ENCODE measurements at regions not wholly inside any gene's neighbourhood (a gene's known extent, or its start where the extent isn't known, plus 50 kb on each side); places are given as distances from the start of the nearest gene placed in this dataset.

DNA sequence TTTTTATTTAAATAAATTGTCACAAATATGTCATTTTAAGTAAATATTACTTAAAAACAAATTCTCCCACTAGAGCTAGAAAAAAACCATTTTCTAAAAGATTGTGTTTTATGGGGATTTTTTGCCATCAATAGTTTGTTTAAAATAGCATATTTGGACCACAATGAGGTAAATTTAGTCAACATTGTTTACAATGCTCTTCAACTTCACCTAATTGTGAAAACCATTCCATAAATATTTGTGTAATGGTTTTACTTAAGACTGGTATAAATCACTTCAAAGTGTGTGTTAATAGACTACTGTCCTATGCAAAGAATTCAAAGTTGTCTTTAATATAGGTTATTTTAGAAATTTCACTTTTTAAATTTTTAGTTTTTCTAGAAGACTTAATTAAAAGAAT lies 1004.2 kb downstream of the PCDH18 start:
- no peaks in the 10 kb centered on the region for H3K79me2 ChIP-seq (ENCODE audit: insufficient read depth, low read length)
- Mint-ChIP-seq H3K4me1 (no peaks in the 10 kb centered on the region), H3K36me3 (no peaks in the 10 kb centered on the region), H3K4me3 (no peak overlapping the region), H3K27me3 (ENCODE audit: low read depth in 3 of 3) (no peaks in the 10 kb centered on the region), H3K27ac (no peak overlapping the region), H3K9me3 (peaks cover 0 to 2% (median 0%) of the 10 kb centered on the region in 7 donors)
- no peak overlapping the region for H3K27ac ChIP-seq (ENCODE audit: low read depth in 1 of 2, low read length in 2 of 2)
- TF ChIP-seq, protein P1, sequence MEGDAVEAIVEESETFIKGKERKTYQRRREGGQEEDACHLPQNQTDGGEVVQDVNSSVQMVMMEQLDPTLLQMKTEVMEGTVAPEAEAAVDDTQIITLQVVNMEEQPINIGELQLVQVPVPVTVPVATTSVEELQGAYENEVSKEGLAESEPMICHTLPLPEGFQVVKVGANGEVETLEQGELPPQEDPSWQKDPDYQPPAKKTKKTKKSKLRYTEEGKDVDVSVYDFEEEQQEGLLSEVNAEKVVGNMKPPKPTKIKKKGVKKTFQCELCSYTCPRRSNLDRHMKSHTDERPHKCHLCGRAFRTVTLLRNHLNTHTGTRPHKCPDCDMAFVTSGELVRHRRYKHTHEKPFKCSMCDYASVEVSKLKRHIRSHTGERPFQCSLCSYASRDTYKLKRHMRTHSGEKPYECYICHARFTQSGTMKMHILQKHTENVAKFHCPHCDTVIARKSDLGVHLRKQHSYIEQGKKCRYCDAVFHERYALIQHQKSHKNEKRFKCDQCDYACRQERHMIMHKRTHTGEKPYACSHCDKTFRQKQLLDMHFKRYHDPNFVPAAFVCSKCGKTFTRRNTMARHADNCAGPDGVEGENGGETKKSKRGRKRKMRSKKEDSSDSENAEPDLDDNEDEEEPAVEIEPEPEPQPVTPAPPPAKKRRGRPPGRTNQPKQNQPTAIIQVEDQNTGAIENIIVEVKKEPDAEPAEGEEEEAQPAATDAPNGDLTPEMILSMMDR (IDR thresholded peaks at IDR 0.05) = no peak
- no peaks in the 10 kb centered on the region for H3K4me1 ChIP-seq (ENCODE audit: control insufficient read depth in 1 of 2, insufficient read depth in 2 of 2, low read length in 2 of 2)
- H3K4me3 ChIP-seq (replicated peaks in 1 of 3; ENCODE audit: low read depth in 2 of 3, low read length in 3 of 3) = no peak overlapping the region
- no peak for DNase-seq
- H3K9me3 ChIP-seq (replicated peaks in 1 of 2; ENCODE audit: control insufficient read depth in 1 of 2, insufficient read depth in 1 of 2, low read length in 2 of 2) = no peaks in the 10 kb centered on the region
- no peaks in the 10 kb centered on the region for H3K36me3 ChIP-seq (replicated peaks in 1 of 2; ENCODE audit: control insufficient read depth in 1 of 2, insufficient read depth in 2 of 2, low read length in 2 of 2)
- H3K27me3 ChIP-seq (ENCODE audit: control insufficient read depth in 2 of 2, insufficient read depth in 2 of 2, low read length in 2 of 2) = no peaks in the 10 kb centered on the region
- no peak overlapping the region for H3K4me2 ChIP-seq (replicated peaks; ENCODE audit: extremely low read depth, low read length, poor library complexity, severe bottlenecking)
- no peak overlapping the region for H3K9ac ChIP-seq (ENCODE audit: insufficient read depth, low read length, poor library complexity, severe bottlenecking)
- no peak overlapping the region for H2AFZ ChIP-seq (ENCODE audit: insufficient read depth, low read depth, low read length, poor library complexity, severe bottlenecking)
- intact Hi-C loops (cut with micrococcal nuclease) = no loop called here
- no peaks in the 10 kb centered on the region for H4K20me1 ChIP-seq (ENCODE audit: insufficient read depth, low read length)

DNA sequence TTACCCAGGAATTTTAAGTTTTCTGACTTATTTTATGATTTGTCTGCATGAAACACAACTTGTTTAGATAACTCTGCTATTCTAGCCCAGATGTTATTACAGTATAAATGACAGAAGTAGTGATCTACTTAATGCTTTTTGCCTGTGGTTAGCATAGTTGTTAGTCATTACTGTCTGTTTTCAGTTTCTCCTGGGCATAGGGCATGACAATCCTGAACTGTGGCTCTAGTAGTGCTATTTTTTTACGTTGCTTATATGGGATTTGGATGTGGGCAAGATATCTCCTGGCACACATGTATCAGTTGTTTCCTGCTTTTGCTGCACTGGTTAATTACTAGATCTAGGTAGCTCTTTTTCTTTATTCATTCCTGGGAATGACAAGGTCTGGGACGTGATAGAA lies 1005.8 kb downstream of the PCDH18 start:
- H3K9me3 ChIP-seq (replicated peaks in 1 of 2; ENCODE audit: control insufficient read depth in 1 of 2, insufficient read depth in 1 of 2, low read length in 2 of 2) = no peaks in the 10 kb centered on the region
- H3K4me1 ChIP-seq (ENCODE audit: control insufficient read depth in 1 of 2, insufficient read depth in 2 of 2, low read length in 2 of 2) = no peaks in the 10 kb centered on the region
- no peak overlapping the region for H3K4me2 ChIP-seq (replicated peaks; ENCODE audit: extremely low read depth, low read length, poor library complexity, severe bottlenecking)
- H3K27me3 Mint-ChIP-seq (ENCODE audit: low read depth in 3 of 3) = peaks cover 0 to 2% (median 0%) of the 10 kb centered on the region in 3 donors
- intact Hi-C loops (cut with micrococcal nuclease) = no loop called here
- H3K79me2 ChIP-seq (ENCODE audit: insufficient read depth, low read length) = no peaks in the 10 kb centered on the region
- H3K27me3 ChIP-seq (ENCODE audit: control insufficient read depth in 2 of 2, insufficient read depth in 2 of 2, low read length in 2 of 2) = no peaks in the 10 kb centered on the region
- H3K27ac ChIP-seq (ENCODE audit: low read depth in 1 of 2, low read length in 2 of 2) = no peak overlapping the region
- 20% methylated on average over 1 of the region's 2 CpGs for WGBS (ENCODE audit: insufficient coverage)
- no peak overlapping the region for H2AFZ ChIP-seq (ENCODE audit: insufficient read depth, low read depth, low read length, poor library complexity, severe bottlenecking)
- TF ChIP-seq, protein P1 (IDR thresholded peaks at IDR 0.05) = no peak
- H3K4me3 Mint-ChIP-seq = no peak overlapping the region
- no peak for DNase-seq
- peaks cover 0 to 4% (median 0%) of the 10 kb centered on the region in 7 donors for H3K9me3 Mint-ChIP-seq
- no peak overlapping the region for H3K4me3 ChIP-seq (replicated peaks in 1 of 3; ENCODE audit: low read depth in 2 of 3, low read length in 3 of 3)
- H3K36me3 ChIP-seq (replicated peaks in 1 of 2; ENCODE audit: control insufficient read depth in 1 of 2, insufficient read depth in 2 of 2, low read length in 2 of 2) = no peaks in the 10 kb centered on the region
- no peak overlapping the region for H3K27ac Mint-ChIP-seq
- no peaks in the 10 kb centered on the region for H3K4me1 Mint-ChIP-seq
- H3K36me3 Mint-ChIP-seq = no peaks in the 10 kb centered on the region
- H3K9ac ChIP-seq (ENCODE audit: insufficient read depth, low read length, poor library complexity, severe bottlenecking) = no peak overlapping the region
- no peaks in the 10 kb centered on the region for H4K20me1 ChIP-seq (ENCODE audit: insufficient read depth, low read length)
